Mesenchymal stem cell (in vitro differentiated cells and primary cell): ENCODE measurements at regions not wholly inside any gene's neighbourhood (a gene's known extent, or its start where the extent isn't known, plus 50 kb on each side); places are given as distances from the start of the nearest gene placed in this dataset.

Experiments used
- DNase-seq: peaks from one replicate; pipeline ENCODE4 v3.0.0-alpha.2; 2013
- H2AFZ ChIP-seq: one replicate; pipeline ENCODE4 v1.6.1; 2013; ENCODE audit warnings: low read depth, mild to moderate bottlenecking, control low read depth, inconsistent platforms, low read length, moderate library complexity
- H2AK5ac ChIP-seq: 2 replicates; pipeline ENCODE4 v1.6.1; 2013; ENCODE audit warnings: low read length, moderate library complexity, mild to moderate bottlenecking, inconsistent platforms; ENCODE audit not compliant: severe bottlenecking
- H2BK120ac ChIP-seq: one replicate; pipeline ENCODE4 v1.6.1; 2013; ENCODE audit warnings: low read depth, mild to moderate bottlenecking, inconsistent platforms, low read length, moderate library complexity
- H2BK12ac ChIP-seq, 2 experiments: one replicate each; pipeline ENCODE4 v1.6.1; 2013; ENCODE audit warnings: inconsistent platforms in 2 of 2, low read length in 2 of 2, mild to moderate bottlenecking in 2 of 2, moderate library complexity in 2 of 2, control low read depth in 1 of 2
- H2BK15ac ChIP-seq: one replicate; pipeline ENCODE4 v1.6.1; 2013; ENCODE audit warnings: mild to moderate bottlenecking, low read depth, inconsistent platforms; ENCODE audit not compliant: poor library complexity, severe bottlenecking
- H2BK5ac ChIP-seq: 2 replicates; pipeline ENCODE4 v1.6.1; 2013; ENCODE audit warnings: low read depth, mild to moderate bottlenecking, low read length, control low read depth, inconsistent platforms; ENCODE audit not compliant: poor library complexity, severe bottlenecking
- H3K14ac ChIP-seq, 2 experiments: one replicate each; pipeline ENCODE4 v1.6.1; 2013; ENCODE audit warnings: inconsistent platforms in 2 of 2, low read length in 2 of 2, control low read depth in 1 of 2, mild to moderate bottlenecking in 1 of 2, moderate library complexity in 1 of 2
- H3K18ac ChIP-seq, 2 experiments: one replicate each; pipeline ENCODE4 v1.6.1; 2013; ENCODE audit warnings: inconsistent platforms in 2 of 2, low read length in 2 of 2, control low read depth in 1 of 2, low read depth in 1 of 2, mild to moderate bottlenecking in 1 of 2
- H3K23ac ChIP-seq, 2 experiments: one replicate each; pipeline ENCODE4 v1.6.1; 2013; ENCODE audit warnings: inconsistent platforms in 2 of 2, low read length in 2 of 2, mild to moderate bottlenecking in 2 of 2, moderate library complexity in 2 of 2, control low read depth in 1 of 2
- H3K27ac ChIP-seq: 2 replicates; pipeline ENCODE4 v1.5.1; 2013; ENCODE audit warnings: mild to moderate bottlenecking, moderate library complexity, low read length, control low read depth, inconsistent platforms; ENCODE audit not compliant: poor library complexity, severe bottlenecking
- H3K27me3 ChIP-seq, 2 experiments: 2 replicates each; pipeline versions ENCODE4 v1.6.1 to v1.7.0; 2013; ENCODE audit warnings: low read length in 2 of 2, mild to moderate bottlenecking in 2 of 2, moderate library complexity in 2 of 2, control low read depth in 1 of 2, inconsistent platforms in 1 of 2; ENCODE audit not compliant: control insufficient read depth in 1 of 2, insufficient read depth in 1 of 2
- H3K36me3 ChIP-seq, 2 experiments: 2 replicates each; pipeline versions ENCODE4 v1.6.1 to v1.7.0; 2013; ENCODE audit warnings: low read length in 2 of 2, control low read depth in 1 of 2, inconsistent platforms in 1 of 2, low read depth in 1 of 2, mild to moderate bottlenecking in 1 of 2; ENCODE audit not compliant: insufficient read depth in 2 of 2, control insufficient read depth in 1 of 2
- H3K4ac ChIP-seq, 2 experiments: one replicate each; pipeline ENCODE4 v1.6.1; 2013; ENCODE audit warnings: inconsistent platforms in 2 of 2, low read length in 2 of 2, mild to moderate bottlenecking in 2 of 2, moderate library complexity in 2 of 2, control low read depth in 1 of 2, low read depth in 1 of 2
- H3K4me1 ChIP-seq: 2 replicates; pipeline ENCODE4 v1.6.1; 2013; ENCODE audit warnings: low read depth, low read length, control low read depth; ENCODE audit not compliant: control insufficient read depth, insufficient read depth
- H3K4me2 ChIP-seq: 2 replicates; pipeline ENCODE4 v1.6.1; 2013; ENCODE audit warnings: low read length, mild to moderate bottlenecking, inconsistent platforms; ENCODE audit not compliant: poor library complexity, severe bottlenecking
- H3K4me3 ChIP-seq, 2 experiments: 2 replicates each; pipeline versions ENCODE4 v1.5.1 to v1.7.0; 2013; ENCODE audit warnings: low read length in 2 of 2, mild to moderate bottlenecking in 2 of 2, control low read depth in 1 of 2, low read depth in 1 of 2; ENCODE audit not compliant: insufficient read depth in 1 of 2
- H3K79me1 ChIP-seq: replicated peaks from 2 replicates; pipeline ENCODE4 v1.6.1; 2013; ENCODE audit warnings: mild to moderate bottlenecking, control low read depth, low read length, inconsistent platforms; ENCODE audit not compliant: poor library complexity, severe bottlenecking
- H3K9ac ChIP-seq: 2 replicates; pipeline ENCODE4 v1.7.0; 2013; ENCODE audit warnings: mild to moderate bottlenecking, low read length, moderate library complexity
- H3K9me3 ChIP-seq: 2 replicates; pipeline ENCODE4 v1.7.0; 2013; ENCODE audit warnings: mild to moderate bottlenecking, low read length; ENCODE audit not compliant: control insufficient read depth
- H4K8ac ChIP-seq: one replicate; pipeline ENCODE4 v1.6.1; 2013; ENCODE audit warnings: inconsistent platforms, mild to moderate bottlenecking, low read length, moderate library complexity
- H4K91ac ChIP-seq: one replicate; pipeline ENCODE4 v1.6.1; 2013; ENCODE audit warnings: mild to moderate bottlenecking, low read length, inconsistent platforms
- WGBS: methylation state at CpG from one replicate; pipeline ENCODE4 v1.1.7; 2013; ENCODE audit warnings: mixed read lengths; 5-methylcytosine and 5-hydroxymethylcytosine counted together

GRCh38 chr11:119832202-119832935, 103.4 kb upstream of the NECTIN1 start:
- no peak overlapping the region for H2BK5ac ChIP-seq
- no peak overlapping the region for H3K27ac ChIP-seq
- H3K27me3 ChIP-seq, result peaks cover 9 to 62% of the 10 kb centered on the region in 2 experiments
- no peaks in the 10 kb centered on the region for H3K79me1 ChIP-seq
- H3K4me1 ChIP-seq, result no peaks in the 10 kb centered on the region
- H4K91ac ChIP-seq, result no peak overlapping the region
- no peak for DNase-seq
- no peak overlapping the region for H3K4me3 ChIP-seq
- H2AFZ ChIP-seq, result no peak overlapping the region
- no peak overlapping the region for H3K9ac ChIP-seq
- no peak overlapping the region for H3K23ac ChIP-seq
- no peaks in the 10 kb centered on the region for H3K36me3 ChIP-seq
- H3K18ac ChIP-seq, result no peak overlapping the region
- H3K4ac ChIP-seq, result no peak overlapping the region
- H2AK5ac ChIP-seq, result no peak overlapping the region
- H2BK15ac ChIP-seq, result no peak overlapping the region
- H3K14ac ChIP-seq, result no peak overlapping the region
- no peak overlapping the region for H3K4me2 ChIP-seq
- WGBS, result 57% methylated on average over 11 of the region's 11 CpGs
- peaks cover 7% of the 10 kb centered on the region for H3K9me3 ChIP-seq
- H2BK12ac ChIP-seq, result no peak overlapping the region
- no peak overlapping the region for H4K8ac ChIP-seq
- no peak overlapping the region for H2BK120ac ChIP-seq

GRCh38 chr11:119831011-119831410, 102.0 kb upstream of the NECTIN1 start:
- Histone ChIP-seq H3K9me3 (peaks cover 3% of the 10 kb centered on the region), H2BK12ac (no peak overlapping the region), H3K4ac (no peak overlapping the region), H4K91ac (no peak overlapping the region), H2AK5ac (no peak overlapping the region), H2BK5ac (no peak overlapping the region), H4K8ac (no peak overlapping the region), H3K27ac (no peak overlapping the region), H3K4me3 (no peak overlapping the region), H3K9ac (no peak overlapping the region), H3K36me3 (no peaks in the 10 kb centered on the region), H2BK15ac (no peak overlapping the region), H3K79me1 (no peaks in the 10 kb centered on the region), H3K23ac (no peak overlapping the region), H2AFZ (no peak overlapping the region), H2BK120ac (no peak overlapping the region), H3K18ac (no peak overlapping the region), H3K4me2 (no peak overlapping the region), H3K14ac (no peak overlapping the region), H3K4me1 (no peaks in the 10 kb centered on the region), H3K27me3 (peaks cover 9 to 67% of the 10 kb centered on the region in 2 experiments)
- 75% methylated on average over 7 of the region's 7 CpGs for WGBS
- no peak for DNase-seq

DNA sequence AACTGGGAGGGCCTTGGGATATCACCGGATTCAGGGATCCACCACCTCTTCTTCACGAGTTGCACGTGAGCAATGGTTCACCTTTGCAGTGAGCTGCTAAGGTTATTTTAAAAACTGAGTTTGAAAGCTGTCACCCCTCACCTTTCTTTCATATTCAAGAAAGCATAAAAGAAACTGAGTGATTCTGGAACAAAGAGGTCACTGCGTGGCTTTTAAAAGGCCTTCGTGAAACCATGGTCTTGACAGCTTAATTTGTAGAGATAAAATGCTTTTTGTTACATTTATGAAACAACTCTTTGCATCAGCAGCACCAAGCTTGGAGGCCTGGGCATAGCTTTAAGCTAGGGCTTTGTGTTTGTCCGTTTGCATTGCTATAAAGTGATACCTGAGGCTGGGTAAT, 101.4 kb upstream of the NECTIN1 start:
- H3K9me3 ChIP-seq, result peaks cover 9% of the 10 kb centered on the region
- H2AK5ac ChIP-seq, result no peak overlapping the region
- no peak overlapping the region for H3K4me3 ChIP-seq
- H3K36me3 ChIP-seq, result no peaks in the 10 kb centered on the region
- H2AFZ ChIP-seq, result no peak overlapping the region
- DNase-seq, result no peak
- no peaks in the 10 kb centered on the region for H3K79me1 ChIP-seq
- no peak overlapping the region for H3K9ac ChIP-seq
- no peak overlapping the region for H2BK120ac ChIP-seq
- H4K91ac ChIP-seq, result no peak overlapping the region
- no peak overlapping the region for H2BK12ac ChIP-seq
- H3K27ac ChIP-seq, result no peak overlapping the region
- H3K4ac ChIP-seq, result no peak overlapping the region
- WGBS, result 88% methylated on average over 6 of the region's 6 CpGs
- no peak overlapping the region for H2BK15ac ChIP-seq
- H3K23ac ChIP-seq, result no peak overlapping the region
- H3K27me3 ChIP-seq, result peaks cover 9 to 69% of the 10 kb centered on the region in 2 experiments
- no peak overlapping the region for H2BK5ac ChIP-seq
- H3K4me1 ChIP-seq, result no peaks in the 10 kb centered on the region
- no peak overlapping the region for H3K18ac ChIP-seq
- no peak overlapping the region for H4K8ac ChIP-seq
- H3K14ac ChIP-seq, result no peak overlapping the region
- no peak overlapping the region for H3K4me2 ChIP-seq

DNA sequence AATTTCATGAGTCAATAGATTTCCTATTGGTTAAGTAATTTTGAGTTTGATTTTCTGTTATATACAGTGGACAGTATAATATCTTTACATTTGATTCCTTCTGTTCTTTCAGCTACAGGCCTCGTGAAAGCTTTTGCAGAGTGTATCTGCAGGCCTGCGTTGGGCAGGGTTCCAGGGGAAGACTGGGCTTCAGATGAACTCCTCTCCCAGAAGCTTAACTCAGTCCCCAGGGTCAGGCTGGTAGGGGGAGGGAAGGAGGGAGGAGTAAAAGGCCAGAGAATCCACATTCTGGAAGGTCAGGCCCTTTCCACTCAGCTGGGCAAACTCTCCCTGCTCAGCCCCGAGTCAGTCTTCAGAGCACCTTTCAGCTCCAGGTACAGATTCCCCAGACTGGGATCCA, 100.4 kb upstream of the NECTIN1 start:
- H3K27me3 ChIP-seq, result peaks cover 9 to 62% of the 10 kb centered on the region in 2 experiments
- no peak overlapping the region for H2BK12ac ChIP-seq
- peak overlapping the region; percentile 62 for H2BK15ac ChIP-seq
- H2BK5ac ChIP-seq, result no peak overlapping the region
- H2AFZ ChIP-seq, result no peak overlapping the region
- H3K36me3 ChIP-seq, result no peaks in the 10 kb centered on the region
- H3K4me2 ChIP-seq, result no peak overlapping the region
- H3K79me1 ChIP-seq, result no peaks in the 10 kb centered on the region
- no peak overlapping the region for H2AK5ac ChIP-seq
- no peak overlapping the region for H3K4me3 ChIP-seq
- no peak overlapping the region for H3K27ac ChIP-seq
- no peak overlapping the region for H3K9ac ChIP-seq
- DNase-seq, result no peak
- 42% methylated on average over 1 of the region's 3 CpGs for WGBS
- no peak overlapping the region for H2BK120ac ChIP-seq
- no peak overlapping the region for H4K8ac ChIP-seq
- H3K4ac ChIP-seq, result no peak overlapping the region
- no peak overlapping the region for H3K18ac ChIP-seq
- H3K23ac ChIP-seq, result no peak overlapping the region
- peaks cover 15% of the 10 kb centered on the region for H3K9me3 ChIP-seq
- H3K14ac ChIP-seq, result no peak overlapping the region
- H3K4me1 ChIP-seq, result no peaks in the 10 kb centered on the region
- no peak overlapping the region for H4K91ac ChIP-seq
